Liver (tissue), 3 donors: ENCODE measurements at regions not wholly inside any gene's neighbourhood (a gene's known extent, or its start where the extent isn't known, plus 50 kb on each side); places are given as distances from the start of the nearest gene placed in this dataset.

ENCODE experiments used
- ATF3 ChIP-seq: IDR thresholded peaks from 2 replicates; pipeline ENCODE4 v1.6.1; 2016; ENCODE audit warnings: antibody characterized with exemption
- CTCF ChIP-seq: fragments of 150-350 bp; IDR thresholded peaks from 2 replicates; pipeline ENCODE4 v1.5.1; 2017; ENCODE audit warnings: improper control_type of control experiment, low read depth, low read length; ENCODE audit not compliant: missing input control
- GABPA ChIP-seq, 2 donors: IDR thresholded peaks in 1 of 2; conservative IDR thresholded peaks in 1 of 2; 2 replicates each; pipeline ENCODE4 v1.6.1; 2016; ENCODE audit warnings: antibody characterized with exemption in 2 of 2, mild to moderate bottlenecking in 1 of 2, moderate library complexity in 1 of 2
- HNF4A ChIP-seq, 2 donors: conservative IDR thresholded peaks; 2 replicates each; pipeline ENCODE4 v1.6.1; 2016; ENCODE audit warnings: antibody characterized with exemption in 2 of 2, mild to moderate bottlenecking in 2 of 2
- HNF4G ChIP-seq: IDR thresholded peaks from 2 replicates; pipeline ENCODE4 v1.6.1; 2016; ENCODE audit warnings: antibody characterized with exemption
- JUND ChIP-seq, 2 donors: IDR thresholded peaks; 2 replicates each; pipeline ENCODE4 v1.6.1; 2016; ENCODE audit warnings: antibody characterized with exemption in 2 of 2
- RAD21 ChIP-seq, 2 donors: IDR thresholded peaks; 2 replicates each; pipeline ENCODE4 v1.6.1; 2016; ENCODE audit warnings: antibody characterized with exemption in 2 of 2, mild to moderate bottlenecking in 2 of 2
- REST ChIP-seq: IDR thresholded peaks from 2 replicates; pipeline ENCODE4 v1.6.1; 2016; ENCODE audit warnings: antibody characterized with exemption, mild to moderate bottlenecking
- TAF1 ChIP-seq: conservative IDR thresholded peaks from 2 replicates; pipeline ENCODE4 v1.6.1; 2016; ENCODE audit warnings: antibody characterized with exemption, mild to moderate bottlenecking
- YY1 ChIP-seq: IDR thresholded peaks from 2 replicates; pipeline ENCODE4 v1.6.1; 2016; ENCODE audit warnings: antibody characterized with exemption, mild to moderate bottlenecking
- ZBTB33 ChIP-seq: IDR thresholded peaks from 2 replicates; pipeline ENCODE4 v1.6.1; 2016; ENCODE audit warnings: antibody characterized with exemption
- donor health status: healthy.
- donor health status: healthy.

- TF ChIP-seq CTCF = no peak
- no peak for TF ChIP-seq JUND (IDR thresholded peaks at IDR 0.05)
- TF ChIP-seq TAF1 = no peak
- no peak for TF ChIP-seq ATF3
- TF ChIP-seq HNF4A (conservative IDR thresholded peaks at IDR 0.05) = no peak
- TF ChIP-seq HNF4G = no peak
- TF ChIP-seq REST = no peak
- TF ChIP-seq ZBTB33 = no peak
- TF ChIP-seq RAD21 (IDR thresholded peaks at IDR 0.05) = no peak
- no peak for TF ChIP-seq YY1
- no peak for TF ChIP-seq GABPA (IDR thresholded peaks at IDR 0.05 in 1 of 2, conservative IDR thresholded peaks at IDR 0.05 in 1 of 2)
Observed at GRCh38 chr3:22490747-22491146, 712.4 kb upstream of the UBE2E2 start.
